ENCODE measurements at regions not wholly inside any gene's neighbourhood (a gene's known extent, or its start where the extent isn't known, plus 50 kb on each side); places are given as distances from the start of the nearest gene placed in this dataset.
"Not testable (repeated sequence)": the region's sequence is repeated elsewhere in the genome, so short reads cannot be mapped to it uniquely, and the experiment has no call there.

GRCh38 chr9:40993375-40993774 lies 135.1 kb downstream of the FOXD4L6 start:
- TF ChIP-seq POLR2AphosphoS5 (IDR thresholded peaks at IDR 0.05; ENCODE audit: low read depth, low read length); CTCF (IDR thresholded peaks at IDR 0.05); REST (IDR thresholded peaks at IDR 0.05; ENCODE audit: insufficient read depth in 1 of 2, low read depth in 2 of 2, low read length in 1 of 2); SIN3A (IDR thresholded peaks at IDR 0.05; ENCODE audit: borderline replicate concordance, insufficient read depth, low read depth, low read length); TCF7L2 (IDR thresholded peaks at IDR 0.05; ENCODE audit: low read depth, low read length): not testable (repeated sequence)
